Activated T-cell treated with anti-CD3 and anti-CD28 coated beads, Interleukin-2, amount 50 U/mL, for 4 hours (primary cell): ENCODE measurements at regions not wholly inside any gene's neighbourhood (a gene's known extent, or its start where the extent isn't known, plus 50 kb on each side); places are given as distances from the start of the nearest gene placed in this dataset.

Source experiments
- ATAC-seq, 2 donors: fragments of 200-7000 bp; cut with Tn5 transposase; one replicate each; pipeline ENCODE4 v1.10.0; 2021
- DNase-seq: peaks from one replicate; pipeline ENCODE4 v3.0.0-alpha.2; 2020
- H3K27me3 Mint-ChIP-seq: one replicate; pipeline ENCODE4 v1.8.0; 2021; ENCODE audit warnings: low read depth, mixed read lengths
- H3K36me3 Mint-ChIP-seq: one replicate; pipeline ENCODE4 v1.8.0; 2022; ENCODE audit warnings: mixed read lengths; ENCODE audit not compliant: insufficient read depth
- H3K4me1 Mint-ChIP-seq: one replicate; pipeline ENCODE4 v1.8.0; 2021; ENCODE audit warnings: low read depth, mixed read lengths
- H3K4me3 Mint-ChIP-seq: one replicate; pipeline ENCODE4 v1.8.0; 2021; ENCODE audit warnings: mild to moderate bottlenecking, moderate library complexity, mixed read lengths
- H3K9me3 Mint-ChIP-seq: one replicate; pipeline ENCODE4 v1.8.0; 2021; ENCODE audit warnings: mixed read lengths

DNA sequence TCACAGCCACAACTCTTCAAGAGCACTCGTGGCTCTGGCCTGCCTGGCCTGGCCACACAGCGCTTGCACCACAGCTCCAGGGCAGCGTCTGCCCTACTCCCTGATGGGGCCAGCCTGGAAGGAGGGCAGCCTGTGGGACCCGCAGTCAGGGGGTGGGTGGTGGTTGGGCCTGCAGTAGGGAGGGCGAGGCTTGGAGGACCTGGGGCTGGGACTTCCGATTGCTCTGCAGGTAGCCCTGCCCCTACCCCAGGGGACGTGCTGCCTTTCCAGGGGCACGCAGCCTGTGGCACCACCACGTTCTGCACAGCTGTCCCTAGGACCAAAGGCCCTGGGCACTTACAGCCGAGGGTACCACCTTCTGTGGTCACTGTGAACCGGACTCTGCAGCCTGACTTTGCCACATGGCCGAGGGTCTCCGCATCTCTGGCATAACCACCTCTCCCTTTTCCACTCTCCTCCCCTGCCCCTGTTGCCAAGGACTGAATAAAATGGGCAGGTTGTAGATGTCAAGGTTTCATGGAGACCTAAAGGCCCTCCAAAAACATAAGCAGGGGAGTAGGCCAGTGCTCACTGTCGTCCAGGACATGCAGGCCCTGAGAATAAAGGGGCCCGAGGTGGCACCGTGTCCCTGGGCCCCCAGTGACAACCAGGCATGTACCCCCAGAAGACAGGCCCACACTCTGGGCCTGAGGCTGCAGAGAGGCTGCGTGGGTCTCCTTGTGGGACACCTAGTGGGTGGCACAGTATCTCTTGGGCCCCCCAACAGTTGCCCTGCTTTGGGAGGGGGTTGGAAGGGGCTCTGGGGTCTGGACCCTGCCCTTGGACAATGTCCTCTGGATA, 87.3 kb downstream of the INHBB start:
- H3K4me3 Mint-ChIP-seq = no peak overlapping the region
- H3K9me3 Mint-ChIP-seq = no peaks in the 10 kb centered on the region
- H3K4me1 Mint-ChIP-seq = no peaks in the 10 kb centered on the region
- H3K27me3 Mint-ChIP-seq = peaks cover 10% of the 10 kb centered on the region
- no peak for ATAC-seq
- H3K36me3 Mint-ChIP-seq = no peaks in the 10 kb centered on the region
- DNase-seq = no peak

DNA sequence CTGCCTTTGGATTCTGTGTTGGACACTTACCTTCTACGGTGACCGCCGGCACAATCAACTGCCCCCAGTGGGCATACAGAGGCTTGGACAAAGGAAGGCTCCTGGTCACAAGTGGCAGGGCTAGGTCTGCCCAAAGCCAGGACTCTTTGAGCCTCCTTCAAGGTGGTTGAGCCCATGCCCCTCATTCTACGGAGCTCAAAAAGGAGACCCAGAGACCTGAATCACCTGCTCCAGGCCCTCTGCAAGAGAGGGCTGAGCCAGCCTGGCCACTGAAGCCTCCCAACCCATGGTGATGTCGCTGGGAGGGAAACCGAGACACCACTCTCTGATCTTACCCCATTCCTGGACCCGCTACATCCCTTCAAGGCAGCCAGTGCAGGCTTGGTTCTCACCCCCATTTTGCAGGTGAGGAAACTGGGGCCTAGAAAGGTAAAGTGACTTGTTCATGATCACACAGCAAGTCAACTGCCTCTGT, 87.9 kb downstream of the INHBB start:
- Mint-ChIP-seq H3K4me3 (no peak overlapping the region), H3K9me3 (no peaks in the 10 kb centered on the region), H3K27me3 (peaks cover 6% of the 10 kb centered on the region), H3K36me3 (no peaks in the 10 kb centered on the region), H3K4me1 (no peaks in the 10 kb centered on the region)
- ATAC-seq (no peak), DNase-seq (no peak)

DNA sequence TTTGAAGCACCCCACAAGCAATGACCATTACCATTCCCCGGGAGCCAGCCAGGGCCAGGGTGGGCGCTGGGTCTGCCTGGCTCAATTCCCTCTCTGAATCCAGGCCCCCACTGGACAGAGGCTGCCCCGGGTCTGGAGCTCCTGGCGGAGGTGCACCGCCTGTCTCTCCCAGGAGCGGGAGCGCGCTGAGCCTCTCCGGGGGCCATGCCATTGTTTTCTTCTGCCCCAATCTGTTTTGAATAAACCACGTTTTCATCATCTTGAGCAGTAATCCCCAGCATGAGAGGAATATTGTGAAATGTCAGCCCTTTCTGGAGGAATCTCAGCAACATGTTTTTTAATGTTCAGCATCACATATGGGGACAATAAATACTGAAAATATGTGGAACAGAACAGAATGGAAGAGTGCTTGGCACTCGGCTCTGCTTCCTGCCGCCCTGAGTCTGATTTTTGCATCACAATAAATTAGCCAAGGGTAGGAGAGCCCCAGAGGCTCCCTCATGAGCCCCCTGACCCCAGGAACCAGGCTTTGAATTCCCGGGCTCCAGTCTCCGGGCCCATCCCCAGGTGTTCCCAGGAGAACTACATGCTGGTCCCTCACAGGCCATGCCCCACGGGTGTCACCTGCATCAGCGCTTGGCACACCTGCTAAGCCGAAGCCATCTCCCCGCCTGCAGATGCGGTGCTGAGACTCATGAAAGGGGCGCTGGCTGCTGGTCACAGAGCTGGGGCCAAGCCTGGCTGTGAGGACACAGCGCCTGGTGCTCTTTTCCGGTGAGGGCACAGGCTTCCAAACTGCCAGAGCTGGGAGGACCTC, 88.8 kb downstream of the INHBB start:
- Mint-ChIP-seq H3K27me3 (peaks cover 5% of the 10 kb centered on the region), H3K36me3 (no peaks in the 10 kb centered on the region), H3K4me3 (no peak overlapping the region), H3K9me3 (no peaks in the 10 kb centered on the region), H3K4me1 (no peaks in the 10 kb centered on the region)
- ATAC-seq = no peak
- DNase-seq = no peak

DNA sequence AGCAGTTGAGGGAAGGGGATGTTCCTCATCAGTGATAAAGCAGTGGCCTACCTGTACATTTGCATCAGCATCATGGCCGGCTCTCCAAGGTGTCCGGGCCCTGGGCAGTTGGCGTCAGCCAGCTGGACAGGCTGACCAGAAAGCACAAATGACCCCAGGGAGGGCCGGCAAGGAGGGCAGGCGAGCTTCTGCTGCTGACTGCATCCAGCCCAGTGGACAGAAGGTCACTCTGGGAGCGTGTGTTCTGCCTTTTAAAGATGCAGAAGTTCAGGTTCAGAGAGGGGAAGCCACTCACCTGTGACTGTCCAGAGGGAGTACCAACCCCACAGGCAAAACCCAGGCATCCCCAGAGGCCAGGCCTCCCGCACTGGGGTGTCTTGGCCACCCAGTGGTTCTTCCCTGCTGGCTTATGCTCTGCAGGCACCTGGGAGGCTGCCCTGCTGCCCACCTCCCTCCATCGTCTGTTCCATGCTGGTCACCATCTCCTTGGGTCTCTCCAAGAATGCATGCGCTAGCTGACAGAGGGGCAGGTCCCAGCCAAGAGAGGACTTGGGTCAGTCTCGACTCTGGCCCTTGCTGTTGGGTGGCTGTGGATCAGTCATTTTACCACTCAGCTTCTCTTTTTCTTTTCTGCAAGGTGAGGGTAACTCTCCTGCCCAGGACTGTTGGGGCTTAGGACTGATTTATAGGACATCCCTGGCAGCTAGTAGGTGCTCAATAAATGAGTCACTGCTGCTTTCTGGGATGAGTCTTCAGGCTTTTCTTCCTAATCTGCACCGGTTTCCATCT, 89.9 kb downstream of the INHBB start:
- Mint-ChIP-seq H3K9me3 (no peaks in the 10 kb centered on the region), H3K36me3 (no peaks in the 10 kb centered on the region), H3K27me3 (peaks cover 11% of the 10 kb centered on the region), H3K4me3 (no peak overlapping the region), H3K4me1 (no peaks in the 10 kb centered on the region)
- DNase-seq = no peak
- no peak for ATAC-seq

DNA sequence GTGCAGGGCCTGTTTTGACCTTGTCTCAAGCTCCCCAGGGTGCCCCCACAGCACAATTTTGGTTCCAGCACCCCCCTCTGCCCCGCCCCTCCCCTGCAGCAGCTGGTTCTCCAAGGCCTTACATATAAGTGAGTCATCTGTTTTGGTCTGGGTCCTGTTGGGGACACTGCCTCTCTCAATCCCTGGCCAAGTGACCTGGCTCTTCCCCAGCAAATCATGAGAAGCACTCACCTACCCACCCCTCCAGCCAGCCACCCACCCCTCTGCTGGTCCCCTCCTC, 90.5 kb downstream of the INHBB start:
- H3K9me3 Mint-ChIP-seq = no peaks in the 10 kb centered on the region
- no peaks in the 10 kb centered on the region for H3K4me1 Mint-ChIP-seq
- no peak for ATAC-seq
- no peaks in the 10 kb centered on the region for H3K36me3 Mint-ChIP-seq
- H3K27me3 Mint-ChIP-seq = peaks cover 14% of the 10 kb centered on the region
- no peak for DNase-seq
- H3K4me3 Mint-ChIP-seq = no peak overlapping the region

DNA sequence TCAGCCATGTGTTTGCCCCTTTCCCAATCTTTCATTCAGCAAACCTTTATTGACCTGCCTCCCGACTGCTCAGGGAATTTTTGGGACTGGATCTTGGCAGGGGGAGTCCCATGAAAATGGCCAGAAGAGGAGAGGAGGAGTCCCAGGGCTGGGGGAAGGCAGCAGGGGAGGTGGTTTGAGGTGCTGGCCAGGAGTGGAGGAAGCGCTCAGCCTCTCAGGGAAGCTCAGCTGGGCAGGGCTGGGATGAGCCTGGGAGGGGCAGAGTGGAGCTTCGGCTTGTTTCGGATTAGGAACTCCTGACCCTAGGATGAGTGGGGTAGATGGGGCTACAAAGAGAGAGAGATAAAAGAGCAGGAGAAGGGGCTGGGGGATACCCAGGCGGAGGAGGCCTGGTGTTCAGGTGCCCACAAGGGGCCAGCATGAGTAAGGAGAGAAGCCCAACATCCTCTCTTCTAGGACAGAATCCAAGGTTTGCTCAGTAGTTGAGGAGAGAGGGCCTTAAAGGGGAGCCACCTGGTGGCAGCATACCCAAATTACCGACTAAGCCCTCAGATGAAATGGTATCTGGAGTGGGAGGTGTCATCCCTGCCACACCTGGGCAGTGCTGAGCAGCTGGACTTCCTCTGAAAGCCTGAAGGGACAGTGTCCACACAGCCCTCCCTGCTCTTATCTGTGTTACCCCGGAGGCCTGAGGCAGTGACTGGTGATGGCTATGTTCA, 91.1 kb downstream of the INHBB start:
- no peak overlapping the region for H3K4me3 Mint-ChIP-seq
- no peaks in the 10 kb centered on the region for H3K9me3 Mint-ChIP-seq
- no peaks in the 10 kb centered on the region for H3K4me1 Mint-ChIP-seq
- H3K36me3 Mint-ChIP-seq = no peaks in the 10 kb centered on the region
- ATAC-seq (no peak), DNase-seq (no peak)
- peaks cover 19% of the 10 kb centered on the region for H3K27me3 Mint-ChIP-seq

DNA sequence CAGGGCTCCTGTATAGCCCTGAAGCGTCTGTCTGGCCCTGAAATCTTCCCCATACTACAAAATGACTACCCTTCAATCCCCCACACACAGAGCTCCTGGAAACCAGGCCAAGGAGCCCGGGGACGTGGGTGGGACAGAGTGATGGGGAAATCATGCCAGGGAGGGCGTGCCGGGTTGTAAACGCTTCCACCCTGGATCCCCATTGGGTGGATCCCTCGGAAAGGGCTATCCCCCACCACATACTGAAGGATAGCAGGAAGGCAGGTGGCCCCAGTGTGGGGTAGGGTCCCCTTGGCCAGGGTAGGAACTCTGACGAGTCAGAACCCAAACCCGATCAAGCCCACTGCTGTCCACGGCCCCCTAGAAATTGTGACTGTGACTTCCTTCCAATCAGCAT, 91.7 kb downstream of the INHBB start:
- Mint-ChIP-seq H3K9me3 (no peaks in the 10 kb centered on the region), H3K4me1 (peaks cover 4% of the 10 kb centered on the region), H3K36me3 (no peaks in the 10 kb centered on the region), H3K4me3 (no peak overlapping the region), H3K27me3 (peaks cover 24% of the 10 kb centered on the region)
- no peak for DNase-seq
- no peak for ATAC-seq

DNA sequence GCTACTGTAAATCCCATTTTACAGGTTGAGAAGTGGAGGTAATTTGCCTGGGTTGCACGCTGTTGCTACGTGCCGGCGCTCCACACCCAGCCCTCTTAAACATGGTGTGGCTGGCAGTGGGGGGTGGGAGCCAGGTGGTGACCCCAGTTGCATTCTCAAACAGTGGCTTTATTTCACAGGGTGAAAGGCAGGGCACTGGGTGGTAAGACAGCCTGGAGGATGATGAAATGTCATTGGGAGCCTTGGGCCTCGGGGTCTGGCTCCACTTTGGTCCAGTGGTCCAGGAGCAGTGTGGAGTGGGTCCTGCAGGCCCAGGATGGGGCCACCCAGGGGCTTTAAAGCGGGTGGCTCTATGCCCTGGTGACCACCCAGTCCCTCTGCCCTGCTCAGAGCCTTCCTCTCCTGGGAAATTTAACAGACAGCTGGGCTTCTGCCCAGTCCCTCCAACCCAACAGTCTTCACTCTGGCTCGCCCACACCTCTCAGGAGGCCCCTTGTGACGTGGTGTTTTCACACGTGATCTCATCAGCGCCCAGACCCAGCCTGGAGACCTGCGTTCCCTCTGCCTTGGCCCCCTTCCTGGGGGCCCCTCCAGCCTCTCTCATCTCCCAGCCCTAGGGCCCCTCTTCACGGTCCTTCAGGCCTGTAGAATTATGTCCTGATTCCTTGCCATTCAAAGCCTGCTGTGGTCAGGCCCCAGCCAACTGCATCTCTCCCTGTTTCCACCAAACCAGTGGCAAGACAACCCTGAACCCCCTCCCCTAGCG, 92.5 kb downstream of the INHBB start:
- Mint-ChIP-seq H3K27me3 (peaks cover 30% of the 10 kb centered on the region), H3K4me3 (no peak overlapping the region), H3K36me3 (no peaks in the 10 kb centered on the region), H3K9me3 (no peaks in the 10 kb centered on the region), H3K4me1 (peaks cover 7% of the 10 kb centered on the region)
- DNase-seq (no peak), ATAC-seq (no peak)

DNA sequence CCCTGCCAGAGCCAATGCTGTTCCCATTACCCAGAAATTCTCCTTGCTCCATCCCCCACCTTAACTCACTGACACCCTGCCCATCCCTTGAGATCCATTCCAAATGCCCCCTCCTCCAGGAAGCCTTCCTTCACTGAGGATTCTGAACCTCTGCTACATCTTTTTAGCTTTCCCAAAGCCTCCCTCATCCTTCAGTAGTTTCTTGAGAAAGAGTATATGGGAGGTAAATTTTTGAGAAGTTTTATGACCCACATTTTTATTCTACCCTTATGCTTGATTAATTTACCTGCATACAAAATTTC, 93.1 kb downstream of the INHBB start:
- ATAC-seq (no peak), DNase-seq (no peak)
- Mint-ChIP-seq H3K4me1 (peaks cover 9% of the 10 kb centered on the region), H3K27me3 (peaks cover 35% of the 10 kb centered on the region), H3K36me3 (no peaks in the 10 kb centered on the region), H3K4me3 (no peak overlapping the region), H3K9me3 (no peaks in the 10 kb centered on the region)

DNA sequence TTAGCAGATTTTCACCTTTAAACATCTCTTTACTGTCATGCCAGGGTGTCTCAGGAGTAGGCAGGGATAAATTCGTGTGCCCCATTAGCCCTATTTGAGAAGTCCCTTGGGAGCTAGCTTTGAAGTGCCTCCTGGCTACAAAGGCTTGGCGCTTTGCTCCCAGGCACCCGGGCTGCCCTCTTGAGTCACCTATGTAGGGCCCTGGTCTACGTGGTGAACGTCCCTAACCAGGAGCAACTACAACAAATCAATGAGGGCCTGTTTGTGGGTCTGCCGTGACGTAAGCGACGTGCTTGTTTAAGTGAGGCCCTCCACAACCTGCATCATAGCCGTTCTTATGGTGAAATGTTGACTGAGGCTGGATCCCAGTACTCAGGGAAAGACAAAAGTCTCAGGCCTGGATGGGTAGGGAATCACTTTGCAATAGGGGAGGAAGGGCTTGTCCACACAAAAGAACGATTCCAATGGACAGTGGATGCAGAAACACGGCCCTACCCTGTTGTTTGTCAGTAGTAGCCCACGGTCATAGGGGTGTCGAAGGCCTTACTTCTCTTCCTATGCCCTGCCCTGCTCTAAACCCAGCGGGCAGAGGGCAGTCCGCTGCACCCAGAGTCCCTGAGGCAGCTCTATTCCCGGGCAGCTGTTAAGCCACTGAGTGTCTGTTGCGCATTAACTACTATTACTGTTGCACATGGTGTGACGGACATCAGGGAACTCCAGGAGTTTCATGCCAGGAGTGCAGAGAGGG, 93.9 kb downstream of the INHBB start:
- ATAC-seq (no peak), DNase-seq (no peak)
- Mint-ChIP-seq H3K4me1 (peaks cover 9% of the 10 kb centered on the region), H3K4me3 (no peak overlapping the region), H3K36me3 (no peaks in the 10 kb centered on the region), H3K9me3 (no peaks in the 10 kb centered on the region), H3K27me3 (peaks cover 38% of the 10 kb centered on the region)

DNA sequence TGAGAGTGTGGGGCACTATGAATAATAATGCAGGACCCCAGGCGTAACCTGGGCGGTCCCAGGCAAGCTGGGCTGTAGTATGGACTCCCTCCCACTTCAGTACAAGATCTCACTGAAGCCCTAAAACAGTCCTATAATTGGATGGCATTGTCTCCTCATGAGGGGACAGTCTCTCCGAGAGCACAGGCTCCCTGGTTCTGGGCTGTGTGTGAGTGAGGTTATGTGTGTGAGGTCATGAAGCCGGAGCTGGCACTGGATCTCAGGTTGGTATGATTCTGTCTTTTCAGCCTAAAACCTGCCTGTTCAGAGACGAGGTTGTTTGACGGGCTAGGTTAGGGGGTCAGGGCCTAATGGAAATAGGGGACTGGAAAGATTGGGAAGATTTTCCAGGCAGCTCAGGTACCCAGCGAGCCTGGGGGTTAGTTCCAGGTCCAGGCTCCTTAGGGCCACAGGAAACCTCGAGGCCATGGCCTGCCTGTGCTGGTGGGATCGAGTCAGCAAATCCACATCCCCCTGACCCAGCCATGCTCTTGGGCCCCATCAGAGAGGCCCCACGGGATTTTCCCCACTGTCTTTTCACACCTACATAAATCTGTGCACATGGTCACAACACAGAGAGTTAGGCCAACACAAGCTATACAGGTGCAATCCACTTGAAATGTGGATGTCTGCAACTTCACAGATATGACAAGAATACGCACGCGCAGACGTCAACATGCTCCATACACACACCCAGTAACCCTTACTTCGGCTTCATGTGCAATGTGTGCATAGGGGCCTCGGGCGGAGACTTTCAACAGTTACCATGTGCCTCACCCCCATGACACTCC, 94.8 kb downstream of the INHBB start:
- Mint-ChIP-seq H3K27me3 (peaks cover 41% of the 10 kb centered on the region), H3K4me3 (no peak overlapping the region), H3K9me3 (no peaks in the 10 kb centered on the region), H3K36me3 (no peaks in the 10 kb centered on the region), H3K4me1 (peaks cover 9% of the 10 kb centered on the region)
- DNase-seq (no peak), ATAC-seq (no peak)

DNA sequence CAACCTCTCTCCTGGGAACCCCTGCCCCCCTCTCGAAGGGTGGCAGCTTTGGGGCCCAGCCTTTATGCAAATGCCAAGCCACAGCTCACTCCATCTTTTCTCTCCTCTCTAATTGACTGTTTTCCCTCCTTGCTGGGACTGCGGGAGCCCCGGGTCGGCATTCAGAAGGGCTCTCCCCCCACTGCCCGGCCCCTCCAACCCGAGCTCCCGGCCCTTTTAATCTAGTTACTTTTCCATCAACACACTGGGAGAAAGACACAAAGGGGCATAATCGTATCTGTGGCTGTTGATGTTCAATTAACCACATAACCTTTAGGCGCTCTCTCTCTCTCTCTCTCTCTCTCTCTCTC, 95.4 kb downstream of the INHBB start:
- Mint-ChIP-seq H3K27me3 (peaks cover 43% of the 10 kb centered on the region), H3K4me1 (peaks cover 9% of the 10 kb centered on the region), H3K9me3 (no peaks in the 10 kb centered on the region), H3K4me3 (no peak overlapping the region), H3K36me3 (no peaks in the 10 kb centered on the region)
- ATAC-seq (no peak), DNase-seq (no peak)
